ENCODE measurements at regions not wholly inside any gene's neighbourhood (a gene's known extent, or its start where the extent isn't known, plus 50 kb on each side); places are given as distances from the start of the nearest gene placed in this dataset.
"Not testable (repeated sequence)": the region's sequence is repeated elsewhere in the genome, so short reads cannot be mapped to it uniquely, and the experiment has no call there.

GRCh38 chr14:81955123-81955522, 421.5 kb upstream of the SEL1L start:
- no peak for DNase-seq

DNA sequence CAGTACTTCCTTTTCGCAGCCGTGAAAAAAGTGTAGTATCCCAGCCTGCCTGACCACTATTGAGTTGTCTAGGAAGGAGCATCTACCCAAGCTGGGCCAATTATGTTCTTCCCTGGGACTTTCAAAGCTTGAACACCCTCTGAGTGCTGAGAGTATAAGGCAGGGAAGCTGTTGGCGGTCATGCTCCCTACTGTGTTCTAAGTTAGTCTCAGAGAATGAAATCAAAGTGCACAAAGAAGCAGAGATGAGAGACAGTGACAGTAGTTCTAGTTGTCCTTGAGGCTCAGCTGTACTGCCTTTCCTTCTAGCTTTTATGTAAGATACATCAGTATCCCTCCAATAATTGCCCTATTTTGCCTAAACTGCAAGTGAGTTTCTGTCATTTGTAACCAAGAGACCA, 427.1 kb upstream of the SEL1L start:
- DNase-seq = no peak

DNA sequence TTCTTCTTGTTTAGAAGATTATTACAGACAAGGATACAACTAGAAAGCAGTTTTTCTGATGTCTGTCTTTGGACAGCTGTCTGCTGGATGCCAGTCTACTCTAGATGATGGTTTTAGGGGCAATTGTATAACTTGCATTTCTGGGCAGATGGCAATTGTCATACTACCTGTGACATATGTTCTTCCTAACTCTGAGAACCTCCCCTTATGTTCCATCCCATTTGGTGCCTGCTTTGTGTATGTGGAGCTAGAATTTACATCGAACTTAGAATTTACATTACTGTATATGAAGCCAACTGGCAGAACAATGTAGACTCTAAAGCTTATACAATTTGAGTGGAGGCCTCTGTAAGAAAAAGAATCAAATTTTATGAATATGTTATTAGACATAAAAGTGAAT, 430.2 kb upstream of the SEL1L start:
- DNase-seq = no peak

DNA sequence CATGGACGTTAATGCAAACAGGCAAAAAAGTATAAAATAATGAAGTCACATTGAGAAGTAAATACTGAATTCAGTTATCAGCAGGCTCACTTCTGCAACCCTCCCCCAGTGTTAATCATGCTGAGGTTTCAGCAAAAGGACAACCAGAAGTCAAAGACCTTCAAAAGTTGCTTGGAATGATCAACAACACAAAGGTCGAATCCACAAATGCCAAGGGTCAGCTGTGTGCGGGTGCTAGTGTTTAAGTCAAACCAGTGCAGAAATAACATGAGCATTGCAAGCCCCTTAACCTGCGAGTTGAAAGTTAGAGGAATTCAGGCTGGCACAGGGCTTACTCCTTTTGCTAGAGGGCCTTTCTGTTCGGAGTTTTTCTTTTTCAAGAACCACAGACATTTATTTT, 436.7 kb upstream of the SEL1L start:
- no peak for DNase-seq

- no peak for DNase-seq
Measured at GRCh38 chr14:81971911-81972310, 438.3 kb upstream of the SEL1L start.

DNA sequence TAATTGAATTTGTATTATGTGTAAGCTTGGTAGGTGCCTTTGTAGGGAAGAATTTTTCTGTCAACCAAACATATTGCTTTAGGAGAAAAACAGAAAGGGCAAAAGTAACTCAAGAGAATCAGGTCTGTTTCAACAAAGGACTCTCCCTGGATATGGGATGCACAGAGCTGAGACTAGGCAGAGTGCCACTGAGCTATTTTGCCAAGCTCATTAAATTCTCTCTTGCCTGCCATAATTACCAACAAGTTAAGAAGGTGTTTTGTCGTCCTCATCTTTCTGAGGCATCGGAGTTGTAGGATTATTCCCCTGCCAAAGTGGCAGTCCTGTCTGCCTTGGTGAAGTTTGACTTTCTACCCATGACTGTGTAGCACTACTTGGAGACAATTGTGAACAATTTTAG, 438.9 kb upstream of the SEL1L start:
- no peak for DNase-seq

GRCh38 chr14:81974543-81974942, 440.9 kb upstream of the SEL1L start:
- no peak for DNase-seq

GRCh38 chr14:81980601-81981306, 447.1 kb upstream of the SEL1L start:
- DNase-seq = no peak

DNA sequence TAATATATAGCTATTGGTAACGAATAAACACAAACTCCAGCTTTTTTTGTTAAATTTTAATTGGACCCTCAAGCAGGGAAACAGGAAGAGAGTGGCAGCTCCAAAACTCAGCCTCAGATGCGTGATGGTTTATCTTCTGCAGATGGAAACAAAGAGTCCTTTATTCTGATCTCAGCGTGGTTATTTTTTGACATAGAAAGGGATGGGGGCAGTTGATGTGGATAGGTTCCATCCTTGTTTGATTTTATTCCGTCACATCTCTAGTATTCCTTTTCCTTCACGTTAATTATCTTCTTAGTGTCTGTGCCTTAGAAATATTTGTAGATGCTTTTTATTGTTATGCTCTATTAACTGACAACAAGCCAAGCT, 447.6 kb upstream of the SEL1L start:
- no peak for DNase-seq

DNA sequence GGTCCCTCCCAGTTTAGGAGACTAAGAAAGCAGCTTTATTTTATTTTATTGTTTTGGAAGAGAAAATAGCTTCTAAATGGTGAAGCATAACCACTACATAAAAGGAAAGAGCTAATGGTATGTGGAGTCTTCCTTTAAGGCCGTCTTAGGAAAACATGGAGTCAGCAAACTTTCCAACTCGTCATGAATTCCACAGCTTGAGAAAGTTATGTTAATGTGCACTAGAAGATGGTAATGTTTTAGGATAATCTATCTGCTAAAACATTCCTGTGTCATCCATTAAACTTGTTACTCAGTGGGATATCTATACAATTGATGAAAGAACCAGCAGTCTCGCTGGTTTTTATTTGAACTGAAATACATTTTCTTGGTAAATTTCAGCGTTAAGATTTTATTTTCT, 448.4 kb upstream of the SEL1L start:
- no peak for DNase-seq

DNA sequence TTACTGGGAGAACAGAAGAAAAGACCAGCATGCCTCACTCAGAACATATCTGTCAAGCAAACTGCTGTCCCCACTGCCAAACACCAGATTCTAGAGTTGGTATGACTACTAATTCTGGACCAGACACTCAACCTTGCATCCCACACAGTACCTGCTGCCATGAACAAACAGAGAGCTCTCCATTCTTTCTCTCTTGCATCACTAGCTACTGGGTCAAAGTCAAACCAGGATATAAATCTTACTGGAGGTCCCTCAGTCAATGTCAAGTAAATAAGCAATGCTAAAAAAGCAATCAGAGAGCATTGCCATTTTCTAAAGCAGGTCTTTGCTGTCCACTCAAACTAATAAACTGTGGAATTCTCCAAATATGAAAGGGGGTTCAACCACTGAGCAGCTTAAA, 452.4 kb upstream of the SEL1L start:
- no peak for DNase-seq

DNA sequence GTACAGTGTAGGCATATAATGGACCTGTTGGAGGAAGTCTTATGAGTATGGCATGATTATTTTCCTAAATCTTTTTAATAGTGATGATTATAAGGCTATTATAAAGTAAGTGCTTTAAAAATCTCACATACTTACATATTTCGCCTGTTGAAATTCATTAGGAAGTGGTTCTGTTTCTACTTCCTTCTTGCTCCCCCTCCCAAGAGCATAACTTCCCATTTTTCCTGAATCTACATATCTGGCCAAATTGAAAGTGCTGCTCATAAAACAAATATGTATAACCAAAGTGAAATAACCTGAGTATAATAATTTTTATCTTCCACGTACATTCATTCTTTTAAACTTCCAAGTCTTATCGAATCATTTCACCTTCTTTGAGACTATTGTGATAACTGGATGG, 455.6 kb upstream of the SEL1L start:
- no peak for DNase-seq

DNA sequence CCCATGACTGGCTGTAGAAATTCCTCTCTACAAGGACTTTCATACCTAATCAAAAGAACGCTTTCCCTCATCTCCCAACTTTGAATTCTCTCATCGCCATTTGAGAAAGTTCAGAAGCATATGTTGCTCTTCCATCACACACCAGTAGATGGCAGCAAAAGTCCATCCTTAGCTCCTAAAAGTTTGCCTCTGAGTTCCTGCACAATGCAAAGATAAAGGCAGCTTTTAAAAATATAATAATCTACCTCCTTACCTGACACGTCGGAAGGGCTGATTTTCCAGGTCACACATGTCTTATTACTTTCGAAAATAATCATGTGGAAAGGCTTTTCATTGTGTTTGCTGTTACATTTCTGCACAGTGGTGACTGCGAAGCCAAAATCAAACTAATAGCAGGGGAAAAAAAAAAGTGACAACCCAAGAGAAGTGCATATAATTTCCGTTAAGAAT, 456.7 kb upstream of the SEL1L start:
- DNase-seq = peak; percentile 72

- no peak for DNase-seq
Measured at GRCh38 chr14:81991998-81992397, 458.3 kb upstream of the SEL1L start.

- no peak for DNase-seq
Measured at GRCh38 chr14:81993432-81993831, 459.8 kb upstream of the SEL1L start.

DNA sequence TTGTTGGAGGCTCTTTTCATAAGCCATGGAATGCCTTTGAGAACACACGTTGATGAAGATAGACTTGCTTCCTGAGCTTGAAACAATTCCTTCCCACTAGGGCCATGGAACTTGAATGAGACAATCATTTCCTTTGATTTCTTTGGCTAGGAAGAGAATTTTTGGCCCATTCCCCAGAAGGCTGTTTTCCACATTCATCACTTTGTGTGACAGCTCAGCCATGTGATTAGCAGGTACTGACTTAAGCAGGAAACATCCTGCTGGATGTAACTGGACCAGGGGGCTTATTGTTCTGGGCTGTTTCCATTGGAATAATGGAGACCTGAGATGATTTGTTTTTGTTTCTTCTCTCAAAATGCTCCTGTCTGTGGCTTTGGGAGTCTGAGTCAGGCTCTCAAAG, 469.8 kb upstream of the SEL1L start:
- peak; percentile 7 for DNase-seq

DNA sequence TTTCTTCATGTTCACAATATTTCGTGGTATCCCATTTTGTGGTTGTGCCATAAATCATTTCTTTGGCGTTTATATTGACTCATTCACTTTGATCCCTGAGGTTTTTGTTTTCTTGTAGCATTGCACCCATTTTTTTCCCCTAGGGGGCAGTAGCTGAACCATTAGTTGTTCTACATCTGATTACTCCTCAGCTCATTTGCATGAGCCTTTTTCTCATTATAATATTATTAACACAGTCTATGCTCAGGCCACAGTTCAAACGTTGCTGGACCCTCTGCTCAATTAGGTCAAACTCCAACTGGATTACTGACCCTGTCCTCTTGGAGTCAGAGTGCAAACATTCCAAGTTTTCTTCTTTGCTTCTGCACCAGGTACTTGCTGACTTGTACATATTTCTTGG, 475.4 kb upstream of the SEL1L start:
- DNase-seq = no peak

DNA sequence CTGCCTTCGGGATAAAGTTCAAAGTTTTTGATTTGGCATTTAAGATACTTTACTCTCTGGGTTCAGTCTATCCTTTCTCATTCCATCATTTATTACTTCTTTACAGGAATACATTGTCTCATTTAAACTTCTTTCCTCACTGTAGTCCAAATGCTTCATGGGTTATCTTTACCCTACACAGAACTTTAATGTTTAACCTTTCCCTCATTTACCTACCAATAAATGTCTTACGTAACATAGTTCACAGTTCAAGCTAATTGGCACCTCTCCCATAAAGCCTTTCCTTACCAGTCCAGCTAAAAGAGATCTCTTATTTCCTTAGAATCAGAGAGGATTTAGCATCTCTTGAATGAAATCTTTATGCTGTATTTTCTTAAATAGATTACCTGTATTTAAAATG, 476.3 kb upstream of the SEL1L start:
- no peak for DNase-seq

DNA sequence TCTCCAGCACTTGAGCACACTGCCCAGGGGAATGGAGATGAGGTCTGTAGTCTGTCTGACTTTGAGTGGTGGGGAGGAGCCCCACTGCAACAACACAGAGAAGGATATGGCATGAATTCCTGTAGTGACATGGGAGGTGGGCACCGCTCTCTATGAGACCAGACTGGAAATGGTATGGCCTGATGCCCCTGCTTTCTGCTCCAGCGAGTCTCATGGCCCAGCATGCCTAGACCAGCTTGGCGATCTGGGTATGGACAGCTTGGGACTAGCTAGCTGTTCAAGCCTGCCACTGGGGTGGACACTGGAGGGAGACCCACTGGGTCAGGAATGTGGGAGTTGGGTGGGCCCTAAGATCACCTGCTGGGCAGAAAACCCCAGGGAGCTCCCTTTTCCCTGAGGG, 477.8 kb upstream of the SEL1L start:
- no peak for DNase-seq

- DNase-seq = no peak
Measured at GRCh38 chr14:82029038-82029437, 495.4 kb upstream of the SEL1L start.

GRCh38 chr14:82035397-82035796, 501.7 kb upstream of the SEL1L start:
- no peak for DNase-seq

DNA sequence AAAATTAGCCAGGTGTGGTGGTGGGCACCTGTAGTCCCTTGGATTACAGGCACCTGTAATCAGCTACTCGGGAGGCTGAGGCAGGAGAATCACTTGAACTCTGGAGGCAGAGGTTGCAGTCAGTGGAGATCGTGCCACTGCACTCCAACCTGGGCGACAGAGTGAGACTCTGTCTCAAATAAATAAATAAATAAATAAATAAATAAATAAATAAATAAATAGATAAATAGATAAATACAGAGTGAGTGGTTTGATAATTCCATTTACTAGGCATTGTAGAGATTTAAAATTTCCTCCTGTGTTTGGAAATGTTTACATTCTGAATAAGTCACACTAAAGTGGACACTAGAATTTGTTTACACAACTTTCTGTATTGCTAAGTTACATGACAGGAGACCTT, 504.4 kb upstream of the SEL1L start:
- not testable (repeated sequence) for DNase-seq

DNA sequence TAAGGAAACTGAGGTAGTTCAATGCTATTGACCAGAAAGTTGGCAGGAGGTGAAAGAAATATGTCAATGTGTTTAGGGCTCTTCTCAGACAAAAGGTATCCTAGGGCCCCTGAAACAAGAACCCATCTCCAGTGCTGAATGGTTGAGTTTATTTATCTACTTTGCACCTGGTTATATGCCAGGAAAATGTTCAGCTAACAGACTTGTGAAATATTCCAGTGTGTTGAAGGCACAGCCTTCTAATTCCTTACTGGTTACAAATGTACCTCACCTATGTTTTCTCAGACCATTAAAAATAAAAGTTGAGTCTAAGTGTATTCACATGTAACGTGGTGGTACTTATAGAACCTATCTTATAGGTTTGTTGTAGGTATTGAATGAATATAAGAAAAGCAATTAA, 511.7 kb upstream of the SEL1L start:
- DNase-seq = no peak

GRCh38 chr14:82046512-82047226, 513.0 kb upstream of the SEL1L start:
- DNase-seq = no peak

Data from renal pelvis (tissue), 1 donor.